GM18873 (cell line): ENCODE measurements at regions not wholly inside any gene's neighbourhood (a gene's known extent, or its start where the extent isn't known, plus 50 kb on each side); places are given as distances from the start of the nearest gene placed in this dataset.
"Not testable (repeated sequence)": the region's sequence is repeated elsewhere in the genome, so short reads cannot be mapped to it uniquely, and the experiment has no call there.

ENCODE experiments used
- ATAC-seq: cut with Tn5 transposase; IDR thresholded peaks from one replicate; pipeline ENCODE4 v1.9.1; 2021; ENCODE audit warnings: mild to moderate bottlenecking, moderate library complexity, moderate number of reproducible peaks; ENCODE audit not compliant: unreplicated experiment, low FRiP score

GRCh38 chr4:146087856-146088255 lies 87.7 kb upstream of the LSM6 start:
- no peak for ATAC-seq

- ATAC-seq = no peak
These were observed 99.4 kb upstream of the LSM6 start for GRCh38 chr4:146076081-146076480.

- no peak for ATAC-seq
These were observed 102.0 kb upstream of the LSM6 start for GRCh38 chr4:146073517-146073916.

GRCh38 chr4:146072376-146072775 lies 103.1 kb upstream of the LSM6 start:
- ATAC-seq = no peak

- ATAC-seq = no peak
These were observed 104.1 kb upstream of the LSM6 start for GRCh38 chr4:146071390-146071789.

- ATAC-seq = no peak
These were observed 112.4 kb upstream of the LSM6 start for GRCh38 chr4:146063143-146063542.

GRCh38 chr4:146062340-146062739 lies 113.2 kb upstream of the LSM6 start:
- ATAC-seq = no peak

GRCh38 chr4:146061610-146062334 lies 113.7 kb upstream of the LSM6 start:
- ATAC-seq = no peak

GRCh38 chr4:146059865-146060264 lies 115.7 kb upstream of the LSM6 start:
- peak; percentile 91 for ATAC-seq

GRCh38 chr4:146059151-146059550 lies 116.4 kb upstream of the LSM6 start:
- peak; percentile 37 for ATAC-seq

GRCh38 chr4:146058531-146058930 lies 117.0 kb upstream of the LSM6 start:
- no peak for ATAC-seq

- ATAC-seq = no peak
These were observed 116.1 kb upstream of the ZNF827 start for GRCh38 chr4:146054676-146055075.

- no peak for ATAC-seq
These were observed 115.3 kb upstream of the ZNF827 start for GRCh38 chr4:146053891-146054290.

- no peak for ATAC-seq
These were observed 113.2 kb upstream of the ZNF827 start for GRCh38 chr4:146051728-146052391.

- no peak for ATAC-seq
These were observed 112.6 kb upstream of the ZNF827 start for GRCh38 chr4:146051223-146051622.

GRCh38 chr4:146049802-146050201 lies 111.2 kb upstream of the ZNF827 start:
- peak; percentile 93 for ATAC-seq

GRCh38 chr4:146047768-146048167 lies 109.1 kb upstream of the ZNF827 start:
- not testable (repeated sequence) for ATAC-seq

GRCh38 chr4:146041139-146042004 lies 102.7 kb upstream of the ZNF827 start:
- ATAC-seq = no peak

- ATAC-seq = no peak
These were observed 102.0 kb upstream of the ZNF827 start for GRCh38 chr4:146040623-146041022.

- ATAC-seq = no peak
These were observed 94.5 kb upstream of the ZNF827 start for GRCh38 chr4:146033149-146033548.

GRCh38 chr4:146032234-146032860 lies 93.7 kb upstream of the ZNF827 start:
- ATAC-seq = no peak
